ENCODE measurements at regions not wholly inside any gene's neighbourhood (a gene's known extent, or its start where the extent isn't known, plus 50 kb on each side); places are given as distances from the start of the nearest gene placed in this dataset.
A peak's percentile ranks its signal among the peaks of the same experiment; 100 is the strongest.
"Not testable (repeated sequence)": the region's sequence is repeated elsewhere in the genome, so short reads cannot be mapped to it uniquely, and the experiment has no call there.

DNA sequence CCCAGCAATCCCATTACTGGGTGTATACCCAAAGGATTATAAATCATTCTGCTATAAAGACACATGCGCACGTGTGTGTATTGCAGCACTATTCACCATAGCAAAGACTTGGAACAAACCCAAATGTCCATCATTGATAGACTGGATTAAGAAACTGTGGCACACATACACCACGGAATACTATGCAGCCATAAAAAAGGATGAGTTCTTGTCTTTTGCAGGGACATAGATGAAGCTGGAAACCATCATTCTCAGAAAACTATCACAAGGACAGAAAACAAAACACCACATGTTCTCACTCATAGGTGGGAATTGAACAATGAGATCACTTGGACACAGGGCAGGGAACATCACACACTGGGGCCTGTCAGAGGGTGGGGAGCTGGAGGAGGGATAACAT lies 100.4 kb upstream of the ADO start:
- not testable (repeated sequence) for H2AFZ ChIP-seq; H3K4me2 ChIP-seq; H3K36me3 Mint-ChIP-seq (ENCODE audit: low read depth); H3K36me3 ChIP-seq (ENCODE audit: insufficient read depth); H3K27ac Mint-ChIP-seq; H3K4me3 ChIP-seq; H3K4me3 Mint-ChIP-seq; H3F3A ChIP-seq (replicated peaks; ENCODE audit: low read depth); H3K27me3 Mint-ChIP-seq (ENCODE audit: insufficient read depth, low read depth, poor library complexity); H3K4me1 ChIP-seq (ENCODE audit: insufficient read depth); ATAC-seq; H3K9me2 ChIP-seq (ENCODE audit: insufficient read depth); H3K79me2 ChIP-seq (replicated peaks; ENCODE audit: insufficient read depth); H4K20me1 ChIP-seq (replicated peaks; ENCODE audit: insufficient read depth); H3K27ac ChIP-seq (ENCODE audit: low read depth); DNase-seq (ENCODE audit: low spot score); H3K27me3 ChIP-seq (ENCODE audit: insufficient read depth); H3K4me1 Mint-ChIP-seq
- peaks cover 40% of the 10 kb centered on the region for H3K9me3 Mint-ChIP-seq

DNA sequence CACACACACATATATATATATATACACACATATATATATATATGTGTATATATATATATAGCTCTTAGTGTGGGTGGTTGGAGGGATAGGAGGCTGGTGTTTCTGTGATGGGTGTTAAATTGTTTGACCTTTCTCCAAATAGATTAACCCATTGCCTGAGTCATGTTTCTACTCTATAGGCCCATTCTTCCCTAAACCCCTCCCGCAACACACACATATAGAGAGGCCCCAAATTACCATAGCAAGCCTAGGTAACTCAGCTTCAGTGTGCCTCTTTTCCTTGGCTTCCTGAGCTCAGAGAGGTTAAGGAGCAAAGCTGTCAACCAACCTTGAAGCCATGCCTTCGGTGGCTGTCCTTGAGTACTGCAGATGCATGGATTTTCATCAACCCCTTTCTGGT lies 98.7 kb upstream of the ADO start:
- ATAC-seq (no peak), DNase-seq (ENCODE audit: low spot score) (peak; percentile 11)
- no peak overlapping the region for H2AFZ ChIP-seq
- H3K9me2 ChIP-seq (ENCODE audit: insufficient read depth), result 0 out of 2 replicates have a peak, but pooled peaks cover 5% of the 10 kb centered on the region
- H3K36me3 ChIP-seq (ENCODE audit: insufficient read depth), result no peaks in the 10 kb centered on the region
- no peaks in the 10 kb centered on the region for H3K4me1 ChIP-seq (ENCODE audit: insufficient read depth)
- H3K4me2 ChIP-seq, result no peak overlapping the region
- H3K4me3 ChIP-seq, result no peak overlapping the region
- Mint-ChIP-seq H3K9me3 (peaks cover 29% of the 10 kb centered on the region; the same call in 2 of the 3 replicates), H3K36me3 (ENCODE audit: low read depth) (peaks cover 3% of the 10 kb centered on the region; the same call in 1 of the 3 replicates), H3K4me1 (no peaks in the 10 kb centered on the region), H3K27ac (no peak overlapping the region), H3K27me3 (ENCODE audit: insufficient read depth, low read depth, poor library complexity) (no peaks in the 10 kb centered on the region), H3K4me3 (no peak overlapping the region)
- no peaks in the 10 kb centered on the region for H3K27me3 ChIP-seq (ENCODE audit: insufficient read depth)
- H3K27ac ChIP-seq (ENCODE audit: low read depth), result no peak overlapping the region
- no peaks in the 10 kb centered on the region for H3F3A ChIP-seq (replicated peaks; ENCODE audit: low read depth)
- no peaks in the 10 kb centered on the region for H4K20me1 ChIP-seq (replicated peaks; ENCODE audit: insufficient read depth)
- no peaks in the 10 kb centered on the region for H3K79me2 ChIP-seq (replicated peaks; ENCODE audit: insufficient read depth)
- TF ChIP-seq ZNF114 (CRISPR knock-in tag; IDR thresholded peaks at IDR 0.05) (no peak), CREB1 (CRISPR knock-in tag; IDR thresholded peaks at IDR 0.05; ENCODE audit: low read depth) (no peak), STAT1 (IDR thresholded peaks at IDR 0.05; ENCODE audit: unreplicated experiment) (no peak), JUNB (IDR thresholded peaks at IDR 0.05; ENCODE audit: unreplicated experiment) (no peak), EZH2phosphoT487 (IDR thresholded peaks at IDR 0.05; ENCODE audit: unreplicated experiment) (no peak), EZH2 (IDR thresholded peaks at IDR 0.05; ENCODE audit: low read depth, unreplicated experiment) (no peak), POLR2AphosphoS5 (IDR thresholded peaks at IDR 0.05; ENCODE audit: low read depth) (no peak), NANOG (IDR thresholded peaks at IDR 0.05; ENCODE audit: borderline replicate concordance) (no peak), ZNF331 (CRISPR knock-in tag; IDR thresholded peaks at IDR 0.05; ENCODE audit: low read depth) (no peak)
- TF ChIP-seq, protein P1, sequence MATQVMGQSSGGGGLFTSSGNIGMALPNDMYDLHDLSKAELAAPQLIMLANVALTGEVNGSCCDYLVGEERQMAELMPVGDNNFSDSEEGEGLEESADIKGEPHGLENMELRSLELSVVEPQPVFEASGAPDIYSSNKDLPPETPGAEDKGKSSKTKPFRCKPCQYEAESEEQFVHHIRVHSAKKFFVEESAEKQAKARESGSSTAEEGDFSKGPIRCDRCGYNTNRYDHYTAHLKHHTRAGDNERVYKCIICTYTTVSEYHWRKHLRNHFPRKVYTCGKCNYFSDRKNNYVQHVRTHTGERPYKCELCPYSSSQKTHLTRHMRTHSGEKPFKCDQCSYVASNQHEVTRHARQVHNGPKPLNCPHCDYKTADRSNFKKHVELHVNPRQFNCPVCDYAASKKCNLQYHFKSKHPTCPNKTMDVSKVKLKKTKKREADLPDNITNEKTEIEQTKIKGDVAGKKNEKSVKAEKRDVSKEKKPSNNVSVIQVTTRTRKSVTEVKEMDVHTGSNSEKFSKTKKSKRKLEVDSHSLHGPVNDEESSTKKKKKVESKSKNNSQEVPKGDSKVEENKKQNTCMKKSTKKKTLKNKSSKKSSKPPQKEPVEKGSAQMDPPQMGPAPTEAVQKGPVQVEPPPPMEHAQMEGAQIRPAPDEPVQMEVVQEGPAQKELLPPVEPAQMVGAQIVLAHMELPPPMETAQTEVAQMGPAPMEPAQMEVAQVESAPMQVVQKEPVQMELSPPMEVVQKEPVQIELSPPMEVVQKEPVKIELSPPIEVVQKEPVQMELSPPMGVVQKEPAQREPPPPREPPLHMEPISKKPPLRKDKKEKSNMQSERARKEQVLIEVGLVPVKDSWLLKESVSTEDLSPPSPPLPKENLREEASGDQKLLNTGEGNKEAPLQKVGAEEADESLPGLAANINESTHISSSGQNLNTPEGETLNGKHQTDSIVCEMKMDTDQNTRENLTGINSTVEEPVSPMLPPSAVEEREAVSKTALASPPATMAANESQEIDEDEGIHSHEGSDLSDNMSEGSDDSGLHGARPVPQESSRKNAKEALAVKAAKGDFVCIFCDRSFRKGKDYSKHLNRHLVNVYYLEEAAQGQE (IDR thresholded peaks at IDR 0.05; ENCODE audit: unreplicated experiment), result no peak
- TF ChIP-seq, protein P2, sequence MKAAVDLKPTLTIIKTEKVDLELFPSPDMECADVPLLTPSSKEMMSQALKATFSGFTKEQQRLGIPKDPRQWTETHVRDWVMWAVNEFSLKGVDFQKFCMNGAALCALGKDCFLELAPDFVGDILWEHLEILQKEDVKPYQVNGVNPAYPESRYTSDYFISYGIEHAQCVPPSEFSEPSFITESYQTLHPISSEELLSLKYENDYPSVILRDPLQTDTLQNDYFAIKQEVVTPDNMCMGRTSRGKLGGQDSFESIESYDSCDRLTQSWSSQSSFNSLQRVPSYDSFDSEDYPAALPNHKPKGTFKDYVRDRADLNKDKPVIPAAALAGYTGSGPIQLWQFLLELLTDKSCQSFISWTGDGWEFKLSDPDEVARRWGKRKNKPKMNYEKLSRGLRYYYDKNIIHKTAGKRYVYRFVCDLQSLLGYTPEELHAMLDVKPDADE (IDR thresholded peaks at IDR 0.05), result no peak
- TF ChIP-seq, protein P3, sequence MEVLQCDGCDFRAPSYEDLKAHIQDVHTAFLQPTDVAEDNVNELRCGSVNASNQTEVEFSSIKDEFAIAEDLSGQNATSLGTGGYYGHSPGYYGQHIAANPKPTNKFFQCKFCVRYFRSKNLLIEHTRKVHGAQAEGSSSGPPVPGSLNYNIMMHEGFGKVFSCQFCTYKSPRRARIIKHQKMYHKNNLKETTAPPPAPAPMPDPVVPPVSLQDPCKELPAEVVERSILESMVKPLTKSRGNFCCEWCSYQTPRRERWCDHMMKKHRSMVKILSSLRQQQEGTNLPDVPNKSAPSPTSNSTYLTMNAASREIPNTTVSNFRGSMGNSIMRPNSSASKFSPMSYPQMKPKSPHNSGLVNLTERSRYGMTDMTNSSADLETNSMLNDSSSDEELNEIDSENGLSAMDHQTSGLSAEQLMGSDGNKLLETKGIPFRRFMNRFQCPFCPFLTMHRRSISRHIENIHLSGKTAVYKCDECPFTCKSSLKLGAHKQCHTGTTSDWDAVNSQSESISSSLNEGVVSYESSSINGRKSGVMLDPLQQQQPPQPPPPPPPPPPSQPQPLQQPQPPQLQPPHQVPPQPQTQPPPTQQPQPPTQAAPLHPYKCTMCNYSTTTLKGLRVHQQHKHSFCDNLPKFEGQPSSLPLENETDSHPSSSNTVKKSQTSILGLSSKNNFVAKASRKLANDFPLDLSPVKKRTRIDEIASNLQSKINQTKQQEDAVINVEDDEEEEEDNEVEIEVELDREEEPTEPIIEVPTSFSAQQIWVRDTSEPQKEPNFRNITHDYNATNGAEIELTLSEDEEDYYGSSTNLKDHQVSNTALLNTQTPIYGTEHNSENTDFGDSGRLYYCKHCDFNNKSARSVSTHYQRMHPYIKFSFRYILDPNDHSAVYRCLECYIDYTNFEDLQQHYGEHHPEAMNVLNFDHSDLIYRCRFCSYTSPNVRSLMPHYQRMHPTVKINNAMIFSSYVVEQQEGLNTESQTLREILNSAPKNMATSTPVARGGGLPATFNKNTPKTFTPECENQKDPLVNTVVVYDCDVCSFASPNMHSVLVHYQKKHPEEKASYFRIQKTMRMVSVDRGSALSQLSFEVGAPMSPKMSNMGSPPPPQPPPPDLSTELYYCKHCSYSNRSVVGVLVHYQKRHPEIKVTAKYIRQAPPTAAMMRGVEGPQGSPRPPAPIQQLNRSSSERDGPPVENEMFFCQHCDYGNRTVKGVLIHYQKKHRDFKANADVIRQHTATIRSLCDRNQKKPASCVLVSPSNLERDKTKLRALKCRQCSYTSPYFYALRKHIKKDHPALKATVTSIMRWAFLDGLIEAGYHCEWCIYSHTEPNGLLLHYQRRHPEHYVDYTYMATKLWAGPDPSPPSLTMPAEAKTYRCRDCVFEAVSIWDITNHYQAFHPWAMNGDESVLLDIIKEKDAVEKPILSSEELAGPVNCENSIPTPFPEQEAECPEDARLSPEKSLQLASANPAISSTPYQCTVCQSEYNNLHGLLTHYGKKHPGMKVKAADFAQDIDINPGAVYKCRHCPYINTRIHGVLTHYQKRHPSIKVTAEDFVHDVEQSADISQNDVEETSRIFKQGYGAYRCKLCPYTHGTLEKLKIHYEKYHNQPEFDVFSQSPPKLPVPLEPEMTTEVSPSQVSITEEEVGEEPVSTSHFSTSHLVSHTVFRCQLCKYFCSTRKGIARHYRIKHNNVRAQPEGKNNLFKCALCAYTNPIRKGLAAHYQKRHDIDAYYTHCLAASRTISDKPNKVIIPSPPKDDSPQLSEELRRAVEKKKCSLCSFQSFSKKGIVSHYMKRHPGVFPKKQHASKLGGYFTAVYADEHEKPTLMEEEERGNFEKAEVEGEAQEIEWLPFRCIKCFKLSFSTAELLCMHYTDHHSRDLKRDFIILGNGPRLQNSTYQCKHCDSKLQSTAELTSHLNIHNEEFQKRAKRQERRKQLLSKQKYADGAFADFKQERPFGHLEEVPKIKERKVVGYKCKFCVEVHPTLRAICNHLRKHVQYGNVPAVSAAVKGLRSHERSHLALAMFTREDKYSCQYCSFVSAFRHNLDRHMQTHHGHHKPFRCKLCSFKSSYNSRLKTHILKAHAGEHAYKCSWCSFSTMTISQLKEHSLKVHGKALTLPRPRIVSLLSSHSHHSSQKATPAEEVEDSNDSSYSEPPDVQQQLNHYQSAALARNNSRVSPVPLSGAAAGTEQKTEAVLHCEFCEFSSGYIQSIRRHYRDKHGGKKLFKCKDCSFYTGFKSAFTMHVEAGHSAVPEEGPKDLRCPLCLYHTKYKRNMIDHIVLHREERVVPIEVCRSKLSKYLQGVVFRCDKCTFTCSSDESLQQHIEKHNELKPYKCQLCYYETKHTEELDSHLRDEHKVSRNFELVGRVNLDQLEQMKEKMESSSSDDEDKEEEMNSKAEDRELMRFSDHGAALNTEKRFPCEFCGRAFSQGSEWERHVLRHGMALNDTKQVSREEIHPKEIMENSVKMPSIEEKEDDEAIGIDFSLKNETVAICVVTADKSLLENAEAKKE (CRISPR knock-in tag; IDR thresholded peaks at IDR 0.05), result no peak
